ENCODE measurements at regions not wholly inside any gene's neighbourhood (a gene's known extent, or its start where the extent isn't known, plus 50 kb on each side); places are given as distances from the start of the nearest gene placed in this dataset.

GRCh38 chr3:188060264-188060835, 93.6 kb upstream of the LPP start:
- Mint-ChIP-seq H3K27ac (ENCODE audit: unreplicated experiment) (no peak overlapping the region), H3K4me3 (no peak overlapping the region), H3K4me1 (no peaks in the 10 kb centered on the region), H3K27me3 (ENCODE audit: low read depth) (no peaks in the 10 kb centered on the region), H3K36me3 (ENCODE audit: low read depth) (no peaks in the 10 kb centered on the region), H3K9me3 (no peaks in the 10 kb centered on the region)
- no peak for DNase-seq (ENCODE audit: low read depth, low spot score)
- no peak for TF ChIP-seq CTCF (conservative IDR thresholded peaks at IDR 0.05)

GRCh38 chr3:188060840-188061544, 93.0 kb upstream of the LPP start:
- no peaks in the 10 kb centered on the region for H3K36me3 Mint-ChIP-seq (ENCODE audit: low read depth)
- no peak for DNase-seq (ENCODE audit: low read depth, low spot score)
- no peaks in the 10 kb centered on the region for H3K4me1 Mint-ChIP-seq
- no peak for TF ChIP-seq CTCF (conservative IDR thresholded peaks at IDR 0.05)
- no peak overlapping the region for H3K27ac Mint-ChIP-seq (ENCODE audit: unreplicated experiment)
- H3K4me3 Mint-ChIP-seq, result no peak overlapping the region
- H3K27me3 Mint-ChIP-seq (ENCODE audit: low read depth), result no peaks in the 10 kb centered on the region
- no peaks in the 10 kb centered on the region for H3K9me3 Mint-ChIP-seq

- no peak for DNase-seq (ENCODE audit: low read depth, low spot score)
- Mint-ChIP-seq H3K27me3 (ENCODE audit: low read depth) (no peaks in the 10 kb centered on the region), H3K27ac (ENCODE audit: unreplicated experiment) (no peak overlapping the region), H3K36me3 (ENCODE audit: low read depth) (no peaks in the 10 kb centered on the region), H3K4me1 (no peaks in the 10 kb centered on the region), H3K9me3 (no peaks in the 10 kb centered on the region), H3K4me3 (no peak overlapping the region)
- no peak for TF ChIP-seq CTCF (conservative IDR thresholded peaks at IDR 0.05)
These were observed 91.7 kb upstream of the LPP start for GRCh38 chr3:188062216-188062615.

- no peak for TF ChIP-seq CTCF (conservative IDR thresholded peaks at IDR 0.05)
- no peak overlapping the region for H3K4me3 Mint-ChIP-seq
- no peaks in the 10 kb centered on the region for H3K27me3 Mint-ChIP-seq (ENCODE audit: low read depth)
- H3K9me3 Mint-ChIP-seq, result no peaks in the 10 kb centered on the region
- no peaks in the 10 kb centered on the region for H3K36me3 Mint-ChIP-seq (ENCODE audit: low read depth)
- H3K4me1 Mint-ChIP-seq, result no peaks in the 10 kb centered on the region
- no peak for DNase-seq (ENCODE audit: low read depth, low spot score)
- H3K27ac Mint-ChIP-seq (ENCODE audit: unreplicated experiment), result no peak overlapping the region
These were observed 89.0 kb upstream of the LPP start for GRCh38 chr3:188064831-188065493.

- no peak for TF ChIP-seq CTCF (conservative IDR thresholded peaks at IDR 0.05)
- Mint-ChIP-seq H3K27ac (ENCODE audit: unreplicated experiment) (no peak overlapping the region), H3K4me3 (no peak overlapping the region), H3K9me3 (no peaks in the 10 kb centered on the region), H3K4me1 (no peaks in the 10 kb centered on the region), H3K27me3 (ENCODE audit: low read depth) (no peaks in the 10 kb centered on the region), H3K36me3 (ENCODE audit: low read depth) (no peaks in the 10 kb centered on the region)
- no peak for DNase-seq (ENCODE audit: low read depth, low spot score)
These were observed 87.8 kb upstream of the LPP start for GRCh38 chr3:188066141-188066540.

Measured in neural crest cell (in vitro differentiated cells).